ENCODE measurements at regions not wholly inside any gene's neighbourhood (a gene's known extent, or its start where the extent isn't known, plus 50 kb on each side); places are given as distances from the start of the nearest gene placed in this dataset.

GRCh38 chr3:22117751-22118346 lies 366.8 kb upstream of the ZNF385D start:
- DNase-seq: peak; percentile 19

GRCh38 chr3:22118542-22118941 lies 367.5 kb upstream of the ZNF385D start:
- no peak for DNase-seq

DNA sequence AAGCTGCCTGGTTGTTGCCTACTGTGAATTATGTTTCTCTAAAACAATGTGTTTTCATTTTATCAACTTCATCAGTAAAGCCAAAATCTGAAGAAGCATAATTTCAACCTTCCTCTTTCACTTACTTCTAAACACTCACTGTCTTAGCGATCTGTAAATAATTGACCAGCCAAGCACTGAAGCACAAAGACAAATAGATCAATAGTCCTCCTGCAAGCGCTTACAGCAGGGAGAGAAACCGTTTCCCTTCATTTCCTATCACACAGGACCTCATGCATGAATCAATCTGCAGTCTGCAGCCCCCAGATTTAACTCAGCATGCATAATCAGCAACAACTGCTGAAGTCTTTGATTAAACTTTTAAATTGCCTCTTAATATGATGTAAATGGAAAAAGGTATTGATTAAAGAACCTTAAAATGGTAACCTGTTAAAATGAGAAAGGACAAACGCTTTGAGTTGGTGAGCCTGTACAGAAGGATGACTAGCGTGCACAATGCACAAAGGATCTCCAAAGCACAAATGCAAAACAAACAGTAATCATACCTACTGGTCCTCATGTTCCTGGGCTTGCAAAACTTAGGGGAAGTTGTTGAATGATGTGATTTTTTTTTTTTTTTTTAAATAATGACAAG lies 370.2 kb upstream of the ZNF385D start:
- DNase-seq: no peak

DNA sequence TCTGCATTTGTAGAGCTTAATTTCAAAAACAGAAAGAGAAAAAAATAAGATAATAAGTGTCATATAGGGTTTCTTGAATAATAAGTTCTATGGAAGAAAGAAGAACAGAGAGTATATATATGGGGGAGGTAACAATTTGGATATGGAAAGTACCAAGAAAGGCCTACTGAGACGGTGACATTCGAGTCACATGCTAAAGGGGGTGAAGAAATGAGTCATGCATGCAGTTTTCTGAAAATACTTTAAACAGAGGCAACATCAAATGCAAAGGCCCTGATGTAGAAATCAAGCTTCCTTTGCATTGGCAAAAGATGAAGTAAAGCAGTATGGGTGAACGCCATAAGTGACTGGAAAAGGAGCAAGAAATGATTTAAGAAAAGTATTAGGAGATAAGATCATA lies 371.6 kb upstream of the ZNF385D start:
- DNase-seq: no peak

DNA sequence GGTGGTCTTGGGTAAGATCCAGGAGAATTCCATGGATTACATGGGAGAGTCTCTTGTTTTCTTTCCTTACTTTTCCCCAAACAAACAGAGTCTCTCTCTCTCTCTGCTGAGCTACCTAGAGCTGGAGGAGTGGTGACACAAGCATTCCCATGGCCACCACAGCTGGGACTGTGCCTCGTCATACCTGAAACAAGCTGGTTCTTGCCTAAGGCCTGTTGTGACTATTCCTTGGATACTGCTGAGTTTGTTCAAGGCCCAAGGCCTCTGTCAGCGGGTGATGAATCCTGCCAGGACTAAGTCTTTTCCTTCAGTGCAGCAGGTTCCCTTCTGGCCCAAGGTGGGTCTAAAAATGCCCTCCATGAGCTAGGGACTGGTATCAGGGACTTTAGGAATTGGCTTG lies 378.1 kb upstream of the ZNF385D start:
- no peak for DNase-seq

DNA sequence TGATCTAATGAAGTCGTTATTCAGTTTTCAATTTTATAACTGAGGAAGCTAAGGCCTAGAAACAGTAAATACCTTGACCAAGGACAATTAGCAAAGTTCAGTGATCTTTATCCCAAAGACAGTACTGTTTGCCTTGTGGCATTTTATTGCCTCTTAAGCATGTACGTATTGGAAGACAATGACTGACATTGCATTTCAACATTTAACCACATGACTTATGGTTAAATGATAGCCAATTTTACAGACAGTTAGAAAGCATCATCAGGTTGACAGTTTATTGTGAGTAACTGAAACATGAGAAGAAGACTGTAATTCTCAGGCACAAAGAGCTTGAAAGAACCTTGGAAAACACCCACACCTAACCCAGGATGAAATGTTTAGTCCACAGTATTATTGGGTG lies 390.8 kb upstream of the ZNF385D start:
- no peak for DNase-seq

DNA sequence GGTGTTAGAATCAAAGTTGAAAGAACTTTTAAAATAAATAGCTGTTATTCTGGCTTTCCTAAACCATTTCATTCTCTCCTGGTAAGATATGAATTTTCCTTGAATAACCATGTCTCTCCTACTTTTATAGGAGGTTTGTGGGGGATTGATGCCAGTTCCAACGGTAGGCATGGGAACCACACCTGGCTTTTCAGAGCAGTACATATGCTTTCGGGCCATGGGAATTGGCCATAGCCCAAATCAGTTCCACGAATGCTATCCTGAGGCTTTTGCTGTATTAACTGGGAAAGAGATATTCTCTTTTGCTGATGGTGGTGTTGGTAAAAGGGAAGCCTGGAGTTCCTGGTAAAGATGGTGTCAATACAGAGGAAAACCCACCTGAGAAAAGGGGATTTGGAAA lies 396.2 kb upstream of the ZNF385D start:
- no peak for DNase-seq

GRCh38 chr3:22156868-22157267 lies 405.9 kb upstream of the ZNF385D start:
- no peak for DNase-seq

- no peak for DNase-seq
Observed at GRCh38 chr3:22157848-22158247, 406.8 kb upstream of the ZNF385D start.

GRCh38 chr3:22159004-22159695 lies 408.1 kb upstream of the ZNF385D start:
- no peak for DNase-seq

- no peak for DNase-seq
Observed at GRCh38 chr3:22161315-22161714, 410.3 kb upstream of the ZNF385D start.

GRCh38 chr3:22170370-22170769 lies 419.4 kb upstream of the ZNF385D start:
- no peak for DNase-seq

DNA sequence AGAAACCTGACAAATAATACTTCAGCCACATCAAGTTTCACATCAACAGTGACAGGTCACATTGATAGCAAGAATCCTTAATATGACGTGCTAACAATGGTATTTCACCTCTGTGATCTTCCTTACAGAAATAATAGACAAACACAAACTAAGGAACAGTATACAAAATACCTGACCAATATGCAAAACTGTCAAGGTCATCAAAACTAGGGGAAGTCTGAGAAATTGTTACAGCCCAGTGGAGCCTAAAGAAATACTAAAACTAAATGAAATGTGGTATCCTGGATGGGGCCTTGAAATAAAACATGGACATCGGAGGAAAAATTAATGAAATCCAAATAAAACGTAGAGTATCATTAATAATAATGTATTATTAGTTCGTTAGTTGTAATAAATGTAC lies 422.0 kb upstream of the ZNF385D start:
- DNase-seq: no peak

DNA sequence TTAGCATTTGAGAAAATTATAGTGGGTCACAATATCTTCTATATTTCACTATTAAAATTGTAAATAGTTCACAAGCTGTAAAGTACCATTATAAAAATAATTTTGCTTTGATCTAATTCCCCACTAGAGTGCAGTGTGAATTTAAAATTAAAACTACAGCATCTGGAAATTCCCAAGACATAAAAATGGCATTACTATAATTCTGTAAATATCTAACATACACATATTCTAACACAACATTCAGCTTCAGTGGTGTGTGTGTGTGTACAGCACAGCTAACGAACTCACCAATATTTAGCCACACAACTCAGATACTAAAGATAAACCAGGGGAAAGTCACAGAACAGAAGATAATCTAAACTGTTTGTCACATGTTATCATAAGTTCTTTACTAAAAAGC lies 424.9 kb upstream of the ZNF385D start:
- DNase-seq: no peak

GRCh38 chr3:22176911-22177310 lies 425.9 kb upstream of the ZNF385D start:
- DNase-seq: no peak

- DNase-seq: no peak
Observed at GRCh38 chr3:22189616-22190015, 438.6 kb upstream of the ZNF385D start.

DNA sequence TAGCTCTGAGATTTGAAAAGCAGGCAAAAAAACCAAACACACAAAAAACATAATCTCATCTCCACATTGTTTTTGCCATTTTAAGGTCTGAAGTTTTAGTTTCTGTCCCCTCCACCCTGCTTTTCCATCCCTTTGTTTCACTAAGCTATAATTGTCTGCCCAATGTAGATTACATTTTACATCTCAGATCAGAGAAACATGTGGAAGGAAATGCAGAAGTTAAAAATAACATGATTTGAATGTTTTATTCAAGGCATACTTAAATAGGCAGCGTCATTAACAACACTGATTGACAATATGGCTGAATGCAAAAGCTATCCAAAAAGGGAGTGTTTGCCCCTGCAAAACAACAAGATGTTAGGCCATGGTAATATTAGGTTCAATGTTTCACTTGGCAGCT lies 448.1 kb upstream of the ZNF385D start:
- DNase-seq: no peak

DNA sequence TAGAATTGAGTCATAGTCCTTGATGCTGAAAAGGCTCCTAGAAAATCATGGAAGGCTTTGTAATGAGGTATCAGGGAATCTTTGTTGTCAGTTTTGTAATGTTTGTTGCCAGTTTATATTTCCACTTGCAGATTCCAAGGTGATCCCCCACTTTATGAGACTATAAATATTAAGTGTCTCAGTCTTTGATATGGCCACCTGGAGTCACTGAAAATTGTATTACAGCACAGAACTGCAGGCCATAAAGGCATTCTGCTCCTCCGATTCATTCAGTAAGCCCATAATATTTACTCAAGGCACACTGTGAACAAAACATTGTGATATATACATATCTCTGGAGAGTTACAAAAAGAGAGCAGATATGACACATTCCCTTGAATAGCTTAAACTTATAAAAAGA lies 457.8 kb upstream of the ZNF385D start:
- DNase-seq: no peak

DNA sequence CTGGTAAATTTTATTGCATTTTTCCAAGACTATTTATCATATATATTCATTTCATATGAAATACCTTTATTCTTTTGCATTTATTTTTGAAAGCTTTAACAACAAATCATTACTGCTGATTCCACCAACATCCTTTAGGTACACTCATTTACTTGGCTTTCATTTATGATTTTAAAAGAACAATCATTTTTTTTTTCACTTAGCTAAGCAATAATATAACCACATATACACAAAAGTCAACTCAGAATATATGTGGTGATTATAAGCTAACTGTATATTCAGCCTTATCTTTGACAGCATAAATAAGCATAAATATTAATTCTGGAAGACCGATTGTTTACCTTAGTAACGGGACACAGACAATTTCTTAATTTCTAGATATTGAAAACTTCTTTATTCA lies 458.6 kb upstream of the ZNF385D start:
- no peak for DNase-seq

- DNase-seq: no peak
Observed at GRCh38 chr3:22210693-22211092, 459.7 kb upstream of the ZNF385D start.

DNA sequence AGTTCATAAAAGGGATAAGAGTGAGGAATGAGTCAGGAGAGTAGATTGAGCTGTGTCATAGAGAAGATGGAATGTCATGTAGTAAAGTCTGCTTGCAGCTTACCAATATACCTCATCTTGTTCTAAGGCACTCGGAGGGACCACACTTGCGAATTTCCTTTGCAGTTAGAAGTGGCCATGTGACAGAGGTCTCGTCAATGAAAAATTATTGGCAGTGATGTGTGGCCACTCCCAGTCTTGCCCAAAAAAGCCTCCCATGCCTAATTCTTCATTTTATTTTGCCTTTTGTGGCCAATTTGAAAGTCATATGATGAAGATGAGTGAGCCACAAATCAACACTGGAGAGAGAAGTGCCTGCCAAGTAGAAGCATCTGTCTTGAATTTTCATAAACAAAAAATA lies 465.6 kb upstream of the ZNF385D start:
- DNase-seq: no peak

GRCh38 chr3:22225161-22225560 lies 474.2 kb upstream of the ZNF385D start:
- DNase-seq: no peak

DNA sequence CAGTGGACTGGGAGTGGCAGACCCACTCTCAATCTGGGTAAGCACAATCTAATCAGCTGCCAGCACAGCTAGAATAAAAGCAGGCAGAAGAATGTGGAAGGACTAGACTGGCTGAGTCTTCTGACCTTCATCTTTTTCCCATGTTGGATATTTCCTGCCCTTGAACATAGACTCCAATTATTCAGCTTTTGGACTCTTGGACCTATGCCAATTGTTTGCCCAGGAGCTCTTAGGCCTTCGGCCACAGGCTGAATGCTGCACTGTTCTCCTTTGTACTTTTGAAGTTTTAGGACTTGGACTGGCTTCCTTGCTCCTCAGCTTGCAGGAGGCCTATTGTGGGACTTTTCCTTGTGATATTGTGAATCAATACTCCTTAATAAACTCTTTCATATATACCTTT lies 477.7 kb upstream of the ZNF385D start:
- no peak for DNase-seq

GRCh38 chr3:22231061-22231460 lies 480.1 kb upstream of the ZNF385D start:
- DNase-seq: no peak

Measured in NCI-H1092 treated with DMSO at 0.1 percent for 48 hours (cell line).